ENCODE measurements at regions not wholly inside any gene's neighbourhood (a gene's known extent, or its start where the extent isn't known, plus 50 kb on each side); places are given as distances from the start of the nearest gene placed in this dataset.

- no peaks in the 10 kb centered on the region for H3K9me2 ChIP-seq (replicated peaks; ENCODE audit: control insufficient read depth, low read length)
- H3K4me1 ChIP-seq (ENCODE audit: control insufficient read depth, low read length) = no peaks in the 10 kb centered on the region
- no peaks in the 10 kb centered on the region for H3K36me3 ChIP-seq (ENCODE audit: control insufficient read depth, low read length)
- no peaks in the 10 kb centered on the region for H3K79me2 ChIP-seq (ENCODE audit: control insufficient read depth, low read length)
- peaks cover 5% of the 10 kb centered on the region; the same call in 1 of the 2 replicates for H3K27me3 ChIP-seq (ENCODE audit: control insufficient read depth, low read length)
- H3K4me2 ChIP-seq (ENCODE audit: low read length) = no peak overlapping the region
- H4K20me1 ChIP-seq (ENCODE audit: control insufficient read depth, insufficient read depth, low read depth, low read length) = no peaks in the 10 kb centered on the region
- H3K27ac ChIP-seq (ENCODE audit: low read depth, low read length) = no peak overlapping the region
- H3K4me3 ChIP-seq (ENCODE audit: low read length) = no peak overlapping the region
- no peaks in the 10 kb centered on the region for H3F3A ChIP-seq (ENCODE audit: control insufficient read depth, insufficient read depth)
- TF ChIP-seq EZH2phosphoT487 (IDR thresholded peaks at IDR 0.05; ENCODE audit: borderline replicate concordance, low read length) = no peak
- TF ChIP-seq CTCF (IDR thresholded peaks at IDR 0.05; ENCODE audit: low read depth, low read length, poor library complexity, severe bottlenecking) = no peak
- no peaks in the 10 kb centered on the region for H3K9me3 ChIP-seq (ENCODE audit: control insufficient read depth, insufficient read depth, low read length)
These were observed 65.8 kb upstream of the NECTIN1 start for GRCh38 chr11:119794756-119795155.

GRCh38 chr11:119794141-119794665 is 65.2 kb upstream of the NECTIN1 start:
- no peaks in the 10 kb centered on the region for H3K9me3 ChIP-seq (ENCODE audit: control insufficient read depth, insufficient read depth, low read length)
- no peak overlapping the region for H3K27ac ChIP-seq (ENCODE audit: low read depth, low read length)
- no peaks in the 10 kb centered on the region for H3K36me3 ChIP-seq (ENCODE audit: control insufficient read depth, low read length)
- no peaks in the 10 kb centered on the region for H3K4me1 ChIP-seq (ENCODE audit: control insufficient read depth, low read length)
- no peaks in the 10 kb centered on the region for H3K79me2 ChIP-seq (ENCODE audit: control insufficient read depth, low read length)
- peaks cover 5% of the 10 kb centered on the region; the same call in 1 of the 2 replicates for H3K27me3 ChIP-seq (ENCODE audit: control insufficient read depth, low read length)
- no peaks in the 10 kb centered on the region for H4K20me1 ChIP-seq (ENCODE audit: control insufficient read depth, insufficient read depth, low read depth, low read length)
- no peak for TF ChIP-seq CTCF (IDR thresholded peaks at IDR 0.05; ENCODE audit: low read depth, low read length, poor library complexity, severe bottlenecking)
- TF ChIP-seq EZH2phosphoT487 (IDR thresholded peaks at IDR 0.05; ENCODE audit: borderline replicate concordance, low read length) = no peak
- H3K4me3 ChIP-seq (ENCODE audit: low read length) = no peak overlapping the region
- no peaks in the 10 kb centered on the region for H3F3A ChIP-seq (ENCODE audit: control insufficient read depth, insufficient read depth)
- no peak overlapping the region for H3K4me2 ChIP-seq (ENCODE audit: low read length)
- no peaks in the 10 kb centered on the region for H3K9me2 ChIP-seq (replicated peaks; ENCODE audit: control insufficient read depth, low read length)

- Histone ChIP-seq H3K36me3 (ENCODE audit: control insufficient read depth, low read length) (no peaks in the 10 kb centered on the region), H3K9me3 (ENCODE audit: control insufficient read depth, insufficient read depth, low read length) (no peaks in the 10 kb centered on the region), H3K79me2 (ENCODE audit: control insufficient read depth, low read length) (no peaks in the 10 kb centered on the region), H3K27ac (ENCODE audit: low read depth, low read length) (no peak overlapping the region), H4K20me1 (ENCODE audit: control insufficient read depth, insufficient read depth, low read depth, low read length) (no peaks in the 10 kb centered on the region), H3K4me3 (ENCODE audit: low read length) (no peak overlapping the region), H3K4me2 (ENCODE audit: low read length) (no peak overlapping the region), H3F3A (ENCODE audit: control insufficient read depth, insufficient read depth) (no peaks in the 10 kb centered on the region), H3K4me1 (ENCODE audit: control insufficient read depth, low read length) (no peaks in the 10 kb centered on the region), H3K9me2 (replicated peaks; ENCODE audit: control insufficient read depth, low read length) (no peaks in the 10 kb centered on the region), H3K27me3 (ENCODE audit: control insufficient read depth, low read length) (peaks cover 5% of the 10 kb centered on the region; the same call in 1 of the 2 replicates)
- TF ChIP-seq CTCF (IDR thresholded peaks at IDR 0.05; ENCODE audit: low read depth, low read length, poor library complexity, severe bottlenecking) = no peak
- TF ChIP-seq EZH2phosphoT487 (IDR thresholded peaks at IDR 0.05; ENCODE audit: borderline replicate concordance, low read length) = no peak
These were observed 64.5 kb upstream of the NECTIN1 start for GRCh38 chr11:119793335-119793984.
